Keratinocyte (primary cell): ENCODE measurements at regions not wholly inside any gene's neighbourhood (a gene's known extent, or its start where the extent isn't known, plus 50 kb on each side); places are given as distances from the start of the nearest gene placed in this dataset.

Experiments
- DNase-seq: peaks from one replicate; pipeline ENCODE4 v3.0.0-alpha.2; 2011; ENCODE audit warnings: low read depth, missing footprints, low spot score
- FAIRE-seq: peaks from 2 replicates; lab custom pipeline; 2011; peaks lifted over from hg19 to GRCh38; lab: Jason Lieb, UNC
- H2AFZ ChIP-seq: 2 replicates; pipeline ENCODE4 v1.6.0; 2012; ENCODE audit warnings: low read length, control low read depth, inconsistent platforms; ENCODE audit not compliant: control insufficient read depth
- H3K27ac ChIP-seq: 2 replicates; pipeline ENCODE4 v1.5.1; 2011; ENCODE audit warnings: low read length; ENCODE audit not compliant: control insufficient read depth, insufficient read depth
- H3K27me3 ChIP-seq: 3 replicates; pipeline ENCODE4 v1.6.0; 2011; ENCODE audit warnings: low read length; ENCODE audit not compliant: control insufficient read depth, insufficient read depth; ENCODE audit errors: extremely low read depth
- H3K36me3 ChIP-seq, 2 experiments: 2 replicates in 1 of 2; 3 replicates in 1 of 2; pipeline ENCODE4 v1.5.1; 2011; ENCODE audit warnings: low read length in 2 of 2, mild to moderate bottlenecking in 1 of 2; ENCODE audit not compliant: control insufficient read depth in 2 of 2, insufficient read depth in 2 of 2; ENCODE audit errors: extremely low read depth in 1 of 2
- H3K4me1 ChIP-seq: 3 replicates; pipeline ENCODE4 v1.5.1; 2011; ENCODE audit warnings: low read length; ENCODE audit not compliant: control insufficient read depth, insufficient read depth; ENCODE audit errors: extremely low read depth
- H3K4me2 ChIP-seq: 3 replicates; pipeline ENCODE4 v1.6.0; 2011; ENCODE audit warnings: low read depth, low read length; ENCODE audit not compliant: control insufficient read depth, insufficient read depth; ENCODE audit errors: extremely low read depth
- H3K4me3 ChIP-seq, 3 experiments: fragments of 200-600 bp in 1 of 3; sonication (generic) in 1 of 3; 2 replicates in 2 of 3; 3 replicates in 1 of 3; pipeline ENCODE4 v1.5.1; 2011 to 2016; ENCODE audit warnings: low read length in 3 of 3, mild to moderate bottlenecking in 3 of 3, control low read depth in 2 of 3, inconsistent platforms in 1 of 3, low read depth in 1 of 3, mixed read lengths in 1 of 3, mixed run types in 1 of 3, moderate library complexity in 1 of 3; ENCODE audit not compliant: control insufficient read depth in 2 of 3, insufficient read depth in 2 of 3; ENCODE audit errors: extremely low read depth in 1 of 3
- H3K79me2 ChIP-seq: 2 replicates; pipeline ENCODE4 v1.6.0; 2012; ENCODE audit warnings: low read length; ENCODE audit not compliant: control insufficient read depth, insufficient read depth
- H3K9ac ChIP-seq: 3 replicates; pipeline ENCODE4 v1.6.0; 2011; ENCODE audit warnings: low read length; ENCODE audit not compliant: control insufficient read depth, insufficient read depth; ENCODE audit errors: extremely low read depth
- H3K9me1 ChIP-seq: 3 replicates; pipeline ENCODE4 v1.6.0; 2011; ENCODE audit warnings: low read length; ENCODE audit not compliant: control insufficient read depth, insufficient read depth; ENCODE audit errors: extremely low read depth
- H3K9me3 ChIP-seq: 2 replicates; pipeline ENCODE4 v1.5.1; 2012; ENCODE audit warnings: low read depth, low read length; ENCODE audit not compliant: control insufficient read depth
- H4K20me1 ChIP-seq: 3 replicates; pipeline ENCODE4 v1.6.0; 2011; ENCODE audit warnings: low read length; ENCODE audit not compliant: control insufficient read depth, insufficient read depth; ENCODE audit errors: extremely low read depth
- CTCF ChIP-seq, 3 experiments: IDR thresholded peaks in 1 of 3; conservative IDR thresholded peaks in 1 of 3; optimal IDR thresholded peaks in 1 of 3; 2 replicates in 2 of 3; 3 replicates in 1 of 3; pipeline versions ENCODE3 to v1.5.1; 2011; ENCODE audit warnings: low read length in 3 of 3, mild to moderate bottlenecking in 3 of 3, moderate library complexity in 2 of 3, control low read depth in 1 of 3, inconsistent platforms in 1 of 3; ENCODE audit not compliant: insufficient read depth in 2 of 3; ENCODE audit errors: extremely low read depth in 1 of 3
- EZH2 ChIP-seq: IDR thresholded peaks from one replicate; pipeline ENCODE4 v1.6.1; 2012; ENCODE audit warnings: inconsistent platforms, mild to moderate bottlenecking, low read length, moderate library complexity
- dilution Hi-C: fragments of 300-500 bp; cut with MboI; formaldehyde crosslinking; loops from one replicate; pipeline ENCODE4 v1.7.0; 2020; ENCODE audit warnings: low sequenced_read_pairs; ENCODE audit not compliant: extremely low pct_ligation_motif_present

GRCh38 chr6:68192988-68193387 lies 442.1 kb upstream of the ADGRB3 start:
- Histone ChIP-seq H3K36me3 (no peaks in the 10 kb centered on the region), H2AFZ (no peak overlapping the region), H3K4me2 (no peak overlapping the region), H3K4me3 (no peak overlapping the region), H4K20me1 (no peaks in the 10 kb centered on the region), H3K9me3 (no peaks in the 10 kb centered on the region), H3K4me1 (no peaks in the 10 kb centered on the region), H3K9ac (no peak overlapping the region), H3K79me2 (no peaks in the 10 kb centered on the region), H3K27ac (no peak overlapping the region), H3K9me1 (no peaks in the 10 kb centered on the region), H3K27me3 (no peaks in the 10 kb centered on the region)
- DNase-seq = no peak
- dilution Hi-C loops = no loop called here
- no peak for TF ChIP-seq EZH2
- TF ChIP-seq CTCF (optimal IDR thresholded peaks at IDR 0.05 in 1 of 3, IDR thresholded peaks at IDR 0.05 in 1 of 3, conservative IDR thresholded peaks at IDR 0.05 in 1 of 3; ENCODE audit: extremely low read depth in 1 of 3, insufficient read depth in 2 of 3, low read length in 3 of 3) = no peak
- no peak for FAIRE-seq

- dilution Hi-C loops = no loop called here
- no peaks in the 10 kb centered on the region for H3K9me3 ChIP-seq
- FAIRE-seq = no peak
Measured at GRCh38 chr6:68189217-68189815, 445.8 kb upstream of the ADGRB3 start.

More at GRCh38 chr6:68189217-68189815, 445.8 kb upstream of the ADGRB3 start:
- Histone ChIP-seq H2AFZ (no peak overlapping the region), H3K4me2 (no peak overlapping the region), H3K9ac (no peak overlapping the region), H3K4me3 (no peak overlapping the region), H3K9me1 (no peaks in the 10 kb centered on the region), H3K4me1 (no peaks in the 10 kb centered on the region), H3K79me2 (no peaks in the 10 kb centered on the region), H3K36me3 (no peaks in the 10 kb centered on the region), H3K27me3 (no peaks in the 10 kb centered on the region), H3K27ac (no peak overlapping the region), H4K20me1 (no peaks in the 10 kb centered on the region)
- DNase-seq = no peak
- TF ChIP-seq CTCF (optimal IDR thresholded peaks at IDR 0.05 in 1 of 3, IDR thresholded peaks at IDR 0.05 in 1 of 3, conservative IDR thresholded peaks at IDR 0.05 in 1 of 3; ENCODE audit: extremely low read depth in 1 of 3, insufficient read depth in 2 of 3, low read length in 3 of 3) (no peak), EZH2 (no peak)
